Fibroblast of lung (primary cell): ENCODE measurements at regions not wholly inside any gene's neighbourhood (a gene's known extent, or its start where the extent isn't known, plus 50 kb on each side); places are given as distances from the start of the nearest gene placed in this dataset.

ENCODE experiments used
- DNase-seq, 2 donors: peaks; one replicate each; pipeline versions ENCODE4 v3.0.0 to v3.0.0-alpha.2; 2010; ENCODE audit warnings: low read depth in 2 of 2
- H2AFZ ChIP-seq: 2 replicates; pipeline ENCODE4 v1.5.1; 2012; ENCODE audit warnings: low read length, control low read depth, inconsistent platforms
- H3K27ac ChIP-seq: 2 replicates; pipeline ENCODE4 v1.5.1; 2011; ENCODE audit warnings: low read length, control low read depth; ENCODE audit not compliant: insufficient read depth
- H3K27me3 ChIP-seq: 2 replicates; pipeline ENCODE4 v1.5.1; 2011; ENCODE audit warnings: mild to moderate bottlenecking, low read length; ENCODE audit not compliant: control insufficient read depth, insufficient read depth
- H3K36me3 ChIP-seq: 2 replicates; pipeline ENCODE4 v1.5.1; 2011; ENCODE audit warnings: low read length; ENCODE audit not compliant: control insufficient read depth, insufficient read depth
- H3K4me1 ChIP-seq: 2 replicates; pipeline ENCODE4 v1.5.1; 2011; ENCODE audit warnings: low read length; ENCODE audit not compliant: control insufficient read depth, insufficient read depth; ENCODE audit errors: extremely low read depth
- H3K4me2 ChIP-seq: 2 replicates; pipeline ENCODE4 v1.5.1; 2011; ENCODE audit warnings: low read length, control low read depth; ENCODE audit not compliant: insufficient read depth; ENCODE audit errors: extremely low read depth
- H3K4me3 ChIP-seq, 4 experiments: fragments of 200-600 bp in 1 of 4; sonication (generic) in 1 of 4; replicated peaks in 1 of 4; 2 replicates each; pipeline ENCODE4 v1.5.1; 2011 to 2016; ENCODE audit warnings: low read length in 4 of 4, low read depth in 3 of 4, mild to moderate bottlenecking in 3 of 4, control low read depth in 2 of 4, inconsistent platforms in 1 of 4, mixed read lengths in 1 of 4; ENCODE audit not compliant: insufficient read depth in 1 of 4; ENCODE audit errors: control extremely low read depth in 1 of 4
- H3K79me2 ChIP-seq: 2 replicates; pipeline ENCODE4 v1.5.1; 2012; ENCODE audit warnings: mild to moderate bottlenecking, low read length, inconsistent platforms; ENCODE audit not compliant: control insufficient read depth, insufficient read depth
- H3K9ac ChIP-seq: 2 replicates; pipeline ENCODE4 v1.5.1; 2011; ENCODE audit warnings: mild to moderate bottlenecking, low read length, control low read depth; ENCODE audit not compliant: insufficient read depth
- H3K9me3 ChIP-seq: 2 replicates; pipeline ENCODE4 v1.5.1; 2012; ENCODE audit warnings: low read depth, low read length; ENCODE audit not compliant: control insufficient read depth, insufficient read depth
- H4K20me1 ChIP-seq: 2 replicates; pipeline ENCODE4 v1.5.1; 2011; ENCODE audit warnings: low read length; ENCODE audit not compliant: control insufficient read depth, insufficient read depth; ENCODE audit errors: extremely low read depth
- CTCF ChIP-seq, 2 donors: IDR thresholded peaks in 1 of 2; conservative IDR thresholded peaks in 1 of 2; 1 replicate in 1 of 2; 2 replicates in 1 of 2; pipeline ENCODE4 v1.5.1; 2011 to 2012; ENCODE audit warnings: low read length in 2 of 2, control low read depth in 1 of 2, inconsistent platforms in 1 of 2, low read depth in 1 of 2, mild to moderate bottlenecking in 1 of 2
- EZH2 ChIP-seq: IDR thresholded peaks from 2 replicates; pipeline ENCODE4 v1.5.1; 2012; ENCODE audit warnings: low read length, control low read depth, mild to moderate bottlenecking; ENCODE audit errors: missing control alignments

GRCh38 chr1:30196872-30197638 is 526.3 kb downstream of the MATN1 start:
- Histone ChIP-seq H3K4me3 (no peak overlapping the region), H3K27ac (no peak overlapping the region), H2AFZ (no peak overlapping the region), H3K79me2 (no peaks in the 10 kb centered on the region), H4K20me1 (no peaks in the 10 kb centered on the region), H3K27me3 (no peaks in the 10 kb centered on the region), H3K36me3 (no peaks in the 10 kb centered on the region), H3K9me3 (no peaks in the 10 kb centered on the region), H3K4me2 (no peak overlapping the region), H3K4me1 (no peaks in the 10 kb centered on the region), H3K9ac (no peak overlapping the region)
- TF ChIP-seq EZH2 (no peak), CTCF (conservative IDR thresholded peaks at IDR 0.05 in 1 of 2, IDR thresholded peaks at IDR 0.05 in 1 of 2; ENCODE audit: low read depth in 1 of 2, low read length in 2 of 2) (no peak)
- DNase-seq: no peak

- Histone ChIP-seq H4K20me1 (no peaks in the 10 kb centered on the region), H3K36me3 (no peaks in the 10 kb centered on the region), H3K4me1 (no peaks in the 10 kb centered on the region), H3K79me2 (no peaks in the 10 kb centered on the region), H3K9me3 (no peaks in the 10 kb centered on the region), H2AFZ (no peak overlapping the region), H3K27me3 (no peaks in the 10 kb centered on the region), H3K4me3 (no peak overlapping the region), H3K4me2 (no peak overlapping the region), H3K27ac (no peak overlapping the region), H3K9ac (no peak overlapping the region)
- no peak for DNase-seq
- TF ChIP-seq CTCF (conservative IDR thresholded peaks at IDR 0.05 in 1 of 2, IDR thresholded peaks at IDR 0.05 in 1 of 2; ENCODE audit: low read depth in 1 of 2, low read length in 2 of 2) (no peak), EZH2 (no peak)
Measured at GRCh38 chr1:30196457-30196856, 526.9 kb downstream of the MATN1 start.

GRCh38 chr1:30195424-30196134 is 527.8 kb downstream of the MATN1 start:
- Histone ChIP-seq H3K9ac (no peak overlapping the region), H2AFZ (no peak overlapping the region), H3K27me3 (no peaks in the 10 kb centered on the region), H4K20me1 (no peaks in the 10 kb centered on the region), H3K36me3 (no peaks in the 10 kb centered on the region), H3K9me3 (no peaks in the 10 kb centered on the region), H3K27ac (no peak overlapping the region), H3K4me1 (no peaks in the 10 kb centered on the region), H3K79me2 (no peaks in the 10 kb centered on the region), H3K4me2 (no peak overlapping the region), H3K4me3 (no peak overlapping the region)
- TF ChIP-seq EZH2 (no peak), CTCF (conservative IDR thresholded peaks at IDR 0.05 in 1 of 2, IDR thresholded peaks at IDR 0.05 in 1 of 2; ENCODE audit: low read depth in 1 of 2, low read length in 2 of 2) (no peak)
- DNase-seq: no peak
